Hepatocyte (in vitro differentiated cells): ENCODE measurements at regions not wholly inside any gene's neighbourhood (a gene's known extent, or its start where the extent isn't known, plus 50 kb on each side); places are given as distances from the start of the nearest gene placed in this dataset. TPM values are rescaled to one million over a fixed set of nuclear protein-coding genes. Genes with fewer than 3 reads are reported as not detected.

Experiments used
- small RNA-seq: library from RNA; depleted of rRNA; stranded (forward); fragments of <200 nt; gene quantifications from one replicate; pipeline ENCODE3, GENCODE V24; 2014

Small RNAs in the stretch of these regions (small RNA-seq; reads per million reads assigned to genes)
- not detected for gene AC107399.1
